Smooth muscle cell (in vitro differentiated cells): ENCODE measurements at regions not wholly inside any gene's neighbourhood (a gene's known extent, or its start where the extent isn't known, plus 50 kb on each side); places are given as distances from the start of the nearest gene placed in this dataset.

Experiments
- DNase-seq: peaks from one replicate; lab custom pipeline; 2025; ENCODE audit not compliant: unreplicated experiment; lab: John Stamatoyannopoulos, UW
- H2AFZ ChIP-seq: fragments of 200-600 bp; sonication (generic); 2 replicates; pipeline ENCODE4 v1.6.0; 2016; ENCODE audit warnings: antibody characterized with exemption, low read depth, mild to moderate bottlenecking
- H3F3A ChIP-seq: fragments of 200-600 bp; sonication (generic); 2 replicates; pipeline ENCODE4 v1.6.0; 2017; ENCODE audit warnings: antibody characterized with exemption, low read depth
- H3K27ac ChIP-seq: fragments of 200-600 bp; sonication (generic); 2 replicates; pipeline ENCODE4 v1.5.1; 2016; ENCODE audit warnings: low read depth, mild to moderate bottlenecking
- H3K27me3 ChIP-seq: fragments of 200-600 bp; sonication (generic); 2 replicates; pipeline ENCODE4 v1.6.1; 2016; ENCODE audit warnings: low read depth, mild to moderate bottlenecking
- H3K36me3 ChIP-seq: fragments of 200-600 bp; sonication (generic); 2 replicates; pipeline ENCODE4 v1.5.1; 2016; ENCODE audit warnings: low read depth
- H3K4me1 ChIP-seq: fragments of 200-600 bp; sonication (generic); 2 replicates; pipeline ENCODE4 v1.5.1; 2016; ENCODE audit warnings: low read depth
- H3K4me2 ChIP-seq: fragments of 200-600 bp; sonication (generic); 2 replicates; pipeline ENCODE4 v1.6.0; 2016; ENCODE audit warnings: mild to moderate bottlenecking
- H3K4me3 ChIP-seq: fragments of 200-600 bp; sonication (generic); 2 replicates; pipeline ENCODE4 v1.5.1; 2016; ENCODE audit warnings: mild to moderate bottlenecking
- H3K79me2 ChIP-seq: fragments of 200-600 bp; sonication (generic); 2 replicates; pipeline ENCODE4 v1.6.0; 2016; ENCODE audit warnings: low read depth, mild to moderate bottlenecking
- H3K9ac ChIP-seq: fragments of 200-600 bp; sonication (generic); 2 replicates; pipeline ENCODE4 v1.6.0; 2016; ENCODE audit warnings: low read depth
- H3K9me3 ChIP-seq: fragments of 200-600 bp; sonication (generic); replicated peaks from 2 replicates; pipeline ENCODE4 v1.5.1; 2016; ENCODE audit warnings: low read depth
- H4K20me1 ChIP-seq: fragments of 200-600 bp; sonication (generic); 2 replicates; pipeline ENCODE4 v1.6.0; 2016; ENCODE audit warnings: low read depth
- WGBS: methylation state at CpG from one replicate; pipeline ENCODE4 v1.1.7; 2016; ENCODE audit warnings: low lambda C conversion rate; 5-methylcytosine and 5-hydroxymethylcytosine counted together
- TF ChIP-seq, protein P1 (sequence below): fragments of 200-600 bp; sonication (generic); IDR thresholded peaks from 2 replicates; pipeline ENCODE4 v1.5.1; 2017; ENCODE audit warnings: borderline replicate concordance, mild to moderate bottlenecking, antibody characterized with exemption; ENCODE audit not compliant: insufficient read depth, poor library complexity, severe bottlenecking

- H3F3A ChIP-seq = no peaks in the 10 kb centered on the region
- no peak overlapping the region for H3K4me3 ChIP-seq
- H3K9me3 ChIP-seq = no peaks in the 10 kb centered on the region
- no peaks in the 10 kb centered on the region for H4K20me1 ChIP-seq
- H3K36me3 ChIP-seq = no peaks in the 10 kb centered on the region
- DNase-seq = no peak
- H2AFZ ChIP-seq = no peak overlapping the region
- WGBS = 99% methylated on average over 3 of the region's 3 CpGs
- H3K4me1 ChIP-seq = no peaks in the 10 kb centered on the region
- TF ChIP-seq, protein P1, sequence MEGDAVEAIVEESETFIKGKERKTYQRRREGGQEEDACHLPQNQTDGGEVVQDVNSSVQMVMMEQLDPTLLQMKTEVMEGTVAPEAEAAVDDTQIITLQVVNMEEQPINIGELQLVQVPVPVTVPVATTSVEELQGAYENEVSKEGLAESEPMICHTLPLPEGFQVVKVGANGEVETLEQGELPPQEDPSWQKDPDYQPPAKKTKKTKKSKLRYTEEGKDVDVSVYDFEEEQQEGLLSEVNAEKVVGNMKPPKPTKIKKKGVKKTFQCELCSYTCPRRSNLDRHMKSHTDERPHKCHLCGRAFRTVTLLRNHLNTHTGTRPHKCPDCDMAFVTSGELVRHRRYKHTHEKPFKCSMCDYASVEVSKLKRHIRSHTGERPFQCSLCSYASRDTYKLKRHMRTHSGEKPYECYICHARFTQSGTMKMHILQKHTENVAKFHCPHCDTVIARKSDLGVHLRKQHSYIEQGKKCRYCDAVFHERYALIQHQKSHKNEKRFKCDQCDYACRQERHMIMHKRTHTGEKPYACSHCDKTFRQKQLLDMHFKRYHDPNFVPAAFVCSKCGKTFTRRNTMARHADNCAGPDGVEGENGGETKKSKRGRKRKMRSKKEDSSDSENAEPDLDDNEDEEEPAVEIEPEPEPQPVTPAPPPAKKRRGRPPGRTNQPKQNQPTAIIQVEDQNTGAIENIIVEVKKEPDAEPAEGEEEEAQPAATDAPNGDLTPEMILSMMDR = no peak
- H3K27ac ChIP-seq = no peak overlapping the region
- H3K9ac ChIP-seq = no peak overlapping the region
- no peaks in the 10 kb centered on the region for H3K27me3 ChIP-seq
- H3K4me2 ChIP-seq = no peak overlapping the region
- H3K79me2 ChIP-seq = no peaks in the 10 kb centered on the region
Measured at GRCh38 chr13:76198568-76199163, 562.5 kb downstream of the LMO7 start.

DNA sequence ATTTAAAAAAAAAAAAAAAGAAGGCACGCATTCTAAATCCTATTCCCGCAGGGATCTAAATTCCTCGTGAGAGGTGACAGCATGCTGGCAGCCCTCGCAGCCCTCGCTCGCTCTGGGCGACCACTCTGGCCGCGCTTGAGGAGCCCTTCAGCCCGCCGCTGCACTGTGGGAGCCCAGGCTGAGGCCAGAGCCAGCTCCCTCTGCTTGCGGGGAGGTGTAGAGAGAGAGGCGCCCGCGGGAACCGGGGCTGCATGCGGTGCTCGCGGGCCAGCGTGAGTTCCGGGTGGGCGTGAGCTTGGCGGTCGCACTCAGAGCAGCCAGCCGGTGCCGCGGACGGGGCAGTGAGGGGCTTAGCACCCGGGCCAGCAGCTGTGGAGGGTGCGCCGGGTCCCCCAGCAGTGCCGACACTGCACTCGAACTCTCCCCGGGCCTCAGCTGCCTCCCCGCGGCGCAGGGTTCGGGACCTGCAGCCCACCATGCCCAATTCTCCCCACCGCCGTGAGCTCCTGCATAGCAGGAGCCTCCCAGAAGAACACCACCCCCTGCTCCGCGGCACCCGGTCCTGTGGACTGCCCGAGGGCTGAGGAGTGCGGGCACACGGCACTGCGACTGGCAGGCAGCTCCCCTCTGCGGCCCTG, 553.9 kb downstream of the LMO7 start:
- Histone ChIP-seq H3K9me3 (no peaks in the 10 kb centered on the region), H2AFZ (no peak overlapping the region), H3K4me2 (no peak overlapping the region), H3F3A (no peaks in the 10 kb centered on the region), H3K4me3 (no peak overlapping the region), H3K9ac (no peak overlapping the region), H3K36me3 (no peaks in the 10 kb centered on the region), H3K4me1 (no peaks in the 10 kb centered on the region), H3K27me3 (no peaks in the 10 kb centered on the region), H4K20me1 (no peaks in the 10 kb centered on the region), H3K27ac (no peak overlapping the region), H3K79me2 (no peaks in the 10 kb centered on the region)
- DNase-seq = no peak
- WGBS = 95% methylated on average over 43 of the region's 48 CpGs
- TF ChIP-seq, protein P1 = no peak

- TF ChIP-seq, protein P1 = no peak
- no peaks in the 10 kb centered on the region for H3F3A ChIP-seq
- H3K27ac ChIP-seq = no peak overlapping the region
Measured at GRCh38 chr13:76175961-76176725, 540.0 kb downstream of the LMO7 start.

More at GRCh38 chr13:76175961-76176725, 540.0 kb downstream of the LMO7 start:
- whole genome bisulfite sequencing = 91% methylated on average over 5 of the region's 5 CpGs
- Histone ChIP-seq H3K36me3 (no peaks in the 10 kb centered on the region), H4K20me1 (no peaks in the 10 kb centered on the region), H3K27me3 (no peaks in the 10 kb centered on the region), H2AFZ (peak overlapping the region; percentile 42), H3K4me3 (no peak overlapping the region), H3K4me1 (no peaks in the 10 kb centered on the region), H3K9ac (no peak overlapping the region), H3K9me3 (no peaks in the 10 kb centered on the region), H3K4me2 (no peak overlapping the region), H3K79me2 (no peaks in the 10 kb centered on the region)
- DNase-seq = no peak
